ENCODE measurements at regions not wholly inside any gene's neighbourhood (a gene's known extent, or its start where the extent isn't known, plus 50 kb on each side); places are given as distances from the start of the nearest gene placed in this dataset.
"Not testable (repeated sequence)": the region's sequence is repeated elsewhere in the genome, so short reads cannot be mapped to it uniquely, and the experiment has no call there.

DNA sequence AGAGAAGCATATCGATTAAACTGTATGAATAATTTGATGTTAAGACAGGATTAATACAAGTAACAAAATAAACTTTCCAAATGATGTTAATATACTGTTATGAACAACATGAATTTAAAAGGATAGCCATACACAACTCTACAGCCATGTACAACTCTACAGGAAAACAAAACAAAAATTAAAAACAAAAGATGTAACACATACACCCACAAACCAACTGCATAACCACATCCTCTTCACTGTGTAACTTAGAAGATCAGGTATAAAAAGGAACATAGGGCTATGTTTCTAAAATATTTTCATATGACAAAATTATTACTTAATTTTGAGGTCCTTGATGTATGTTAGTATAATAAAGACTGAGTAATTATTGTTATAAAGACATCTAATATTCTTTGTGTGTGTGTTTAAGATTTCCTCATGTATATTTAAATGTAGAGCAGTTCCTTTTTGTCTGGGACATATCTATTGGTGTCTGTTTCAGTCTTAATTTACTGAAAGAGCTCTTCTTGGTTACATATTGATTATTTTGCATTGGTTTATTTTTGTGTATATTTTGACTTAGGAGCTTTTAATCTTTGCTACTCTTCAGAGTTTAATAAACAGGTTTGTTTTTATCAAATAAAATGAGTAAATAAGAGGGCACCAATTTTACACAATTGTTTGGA is 966.8 kb upstream of the CTNND2 start:
- no peak for DNase-seq

DNA sequence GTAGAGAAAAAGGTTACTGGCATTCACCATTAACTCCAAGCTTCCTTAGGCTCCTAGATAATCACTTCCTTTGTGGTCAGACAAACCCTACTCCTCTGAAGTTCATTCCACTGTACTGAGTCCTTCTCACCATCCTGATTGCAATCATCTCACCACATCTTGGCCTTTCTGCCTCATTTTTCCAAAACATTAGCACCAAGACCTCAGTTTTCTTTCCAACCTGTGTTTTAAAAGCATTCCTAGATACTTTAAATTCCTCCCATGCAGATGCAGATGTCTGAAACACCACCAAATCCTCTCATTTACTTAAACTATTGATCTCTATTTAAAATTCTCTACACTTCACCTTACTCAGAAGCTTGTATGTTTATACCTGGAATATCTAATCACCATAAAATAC is 961.3 kb upstream of the CTNND2 start:
- no peak for DNase-seq

GRCh38 chr5:12861886-12862654 is 957.8 kb upstream of the CTNND2 start:
- DNase-seq, result no peak

- DNase-seq, result not testable (repeated sequence)
Measured at GRCh38 chr5:12856105-12856504, 951.9 kb upstream of the CTNND2 start.

DNA sequence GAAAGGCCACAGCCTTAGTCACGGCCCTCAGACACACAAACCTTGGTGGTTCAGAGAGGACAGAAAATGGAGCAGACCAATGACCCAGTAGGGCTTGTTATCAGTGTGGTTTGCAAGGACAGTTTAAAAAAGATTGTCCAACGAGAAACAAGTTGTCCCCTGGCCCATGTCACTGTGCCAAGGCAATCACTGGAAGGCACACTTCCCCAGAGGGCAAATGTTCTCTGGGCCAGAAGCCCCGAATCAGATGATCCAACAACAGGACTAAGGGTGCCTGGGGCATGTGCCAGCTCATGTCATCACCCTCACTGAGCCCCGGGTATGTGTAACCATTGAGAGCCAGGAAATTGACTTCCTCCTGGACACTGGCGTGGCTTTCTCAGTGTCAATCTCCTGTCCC is 950.1 kb upstream of the CTNND2 start:
- no peak for DNase-seq

- DNase-seq, result no peak
Measured at GRCh38 chr5:12851761-12852160, 947.5 kb upstream of the CTNND2 start.

GRCh38 chr5:12848709-12849108 is 944.5 kb upstream of the CTNND2 start:
- DNase-seq, result no peak

- no peak for DNase-seq
Measured at GRCh38 chr5:12845549-12846159, 941.4 kb upstream of the CTNND2 start.

- no peak for DNase-seq
Measured at GRCh38 chr5:12840972-12841371, 936.7 kb upstream of the CTNND2 start.

DNA sequence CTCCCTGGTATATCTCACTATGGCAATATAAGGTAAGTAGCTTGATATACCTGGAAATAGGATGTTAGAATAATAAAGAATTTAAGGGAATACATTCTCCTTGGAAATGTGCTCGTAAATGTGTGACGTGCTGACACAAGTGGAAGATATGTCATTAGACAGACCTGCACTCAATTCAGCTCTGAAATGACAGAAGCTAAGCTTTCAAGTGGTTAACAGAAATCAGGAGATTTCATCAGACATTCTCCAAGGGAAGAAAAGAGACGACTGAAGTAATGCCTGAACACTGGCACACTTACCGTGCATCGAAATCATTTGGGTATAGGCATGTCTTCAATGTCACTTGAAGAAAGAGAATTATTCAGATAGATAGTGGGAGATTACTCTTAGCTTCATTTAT is 933.3 kb upstream of the CTNND2 start:
- no peak for DNase-seq

DNA sequence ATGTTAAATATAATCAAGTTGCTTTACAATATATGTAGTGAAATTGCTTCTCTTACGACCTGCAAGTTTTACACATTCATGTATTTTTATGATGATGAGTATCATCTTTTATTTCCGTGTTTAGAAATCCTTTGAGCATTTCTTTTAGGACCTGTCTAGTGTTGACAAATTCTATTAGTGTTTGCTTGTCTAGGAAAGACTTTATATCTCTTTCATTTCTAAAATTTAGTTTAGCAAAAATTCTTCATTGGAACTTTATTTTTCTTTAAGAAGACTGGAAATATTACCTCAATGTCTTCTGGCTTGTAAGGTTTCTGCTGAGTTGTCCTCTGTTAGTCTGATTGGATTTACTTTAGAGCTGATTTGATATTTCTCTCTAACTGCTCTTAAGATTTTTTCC is 920.9 kb upstream of the CTNND2 start:
- no peak for DNase-seq

DNA sequence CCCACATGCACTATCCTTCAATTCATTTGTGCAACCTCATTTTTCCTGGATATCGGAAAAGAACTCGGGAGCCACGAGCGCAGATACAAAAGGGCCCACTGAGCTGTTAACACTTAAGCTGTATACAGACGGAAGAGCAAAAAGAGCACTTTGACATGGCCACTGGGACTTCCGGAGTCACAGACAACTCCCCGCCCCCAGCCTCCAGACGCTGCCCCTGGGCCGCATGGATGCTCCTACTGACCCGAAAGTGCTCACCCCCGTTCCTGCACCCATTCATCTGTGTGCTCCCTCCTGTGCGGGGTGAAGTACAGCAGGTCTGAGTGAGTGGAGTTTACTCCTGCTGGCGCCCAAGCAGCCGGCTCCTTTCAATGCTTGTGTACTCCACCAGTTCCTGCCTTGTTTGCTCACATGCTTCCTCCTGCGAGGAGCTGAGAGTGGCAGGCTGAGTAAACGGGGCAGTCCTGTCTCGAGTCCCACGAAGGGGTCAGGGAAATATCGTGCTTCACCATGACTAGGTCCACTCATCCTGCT is 901.0 kb upstream of the CTNND2 start:
- no peak for DNase-seq

GRCh38 chr5:12799165-12799564 is 894.9 kb upstream of the CTNND2 start:
- DNase-seq, result no peak

- no peak for DNase-seq
Measured at GRCh38 chr5:12795333-12795663, 891.1 kb upstream of the CTNND2 start.

- no peak for DNase-seq
Measured at GRCh38 chr5:12794476-12795332, 890.5 kb upstream of the CTNND2 start.

DNA sequence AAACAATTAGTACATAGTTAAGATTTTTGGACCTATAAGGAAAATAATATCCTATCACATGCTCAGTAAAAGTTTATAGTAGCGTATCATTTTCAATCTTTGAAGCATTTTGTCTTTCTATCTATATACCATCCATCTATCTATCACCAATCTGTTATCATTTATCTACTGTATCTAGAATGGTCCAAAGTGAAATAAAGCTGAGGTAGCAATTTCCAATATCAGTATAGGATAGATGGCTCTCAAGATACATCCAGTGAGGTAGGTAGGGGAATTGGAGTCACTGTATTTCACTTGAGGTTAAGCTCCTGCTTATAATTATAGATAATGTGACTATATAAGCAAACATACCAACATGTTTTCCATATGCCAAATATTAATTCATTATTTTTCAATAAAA is 889.1 kb upstream of the CTNND2 start:
- no peak for DNase-seq

- no peak for DNase-seq
Measured at GRCh38 chr5:12780536-12780935, 876.3 kb upstream of the CTNND2 start.

- no peak for DNase-seq
Measured at GRCh38 chr5:12777342-12777741, 873.1 kb upstream of the CTNND2 start.

DNA sequence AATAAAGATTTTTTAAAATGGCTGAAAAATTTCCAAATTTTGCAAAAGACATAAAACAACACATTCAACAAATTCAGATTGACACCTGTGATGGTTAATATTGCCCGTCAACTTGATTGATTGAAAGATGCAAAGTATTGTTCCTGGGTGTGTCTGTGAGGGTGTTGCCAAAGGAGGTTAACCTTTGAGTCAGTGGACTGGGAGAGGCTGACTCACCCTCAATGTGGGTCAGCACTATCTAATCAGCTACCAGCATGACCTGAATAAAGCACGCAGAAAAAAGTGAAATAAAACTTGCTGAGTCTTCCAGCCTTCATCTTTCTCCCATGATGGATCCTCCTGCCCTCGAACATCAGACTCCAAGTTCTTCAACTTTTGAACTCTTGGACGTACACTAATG is 868.0 kb upstream of the CTNND2 start:
- no peak for DNase-seq

DNA sequence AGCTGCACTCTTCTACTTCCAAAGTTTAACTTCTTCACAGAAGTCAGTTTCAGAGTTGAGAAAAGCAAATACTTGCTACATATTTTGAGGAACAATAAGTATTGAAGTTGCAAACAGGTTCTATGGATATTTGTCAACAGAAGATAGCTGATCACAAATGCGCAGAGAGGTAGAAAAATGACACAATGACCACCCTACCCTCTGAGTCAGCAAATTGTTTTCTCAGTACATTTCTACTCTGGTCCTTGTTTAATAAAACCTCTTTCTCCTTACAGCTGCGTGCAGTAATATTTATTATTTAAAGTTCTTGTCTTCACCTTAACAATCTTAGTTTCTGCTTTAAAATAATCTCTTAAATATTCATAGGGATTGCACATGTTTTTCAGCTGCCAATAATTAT is 855.1 kb upstream of the CTNND2 start:
- DNase-seq, result no peak

DNA sequence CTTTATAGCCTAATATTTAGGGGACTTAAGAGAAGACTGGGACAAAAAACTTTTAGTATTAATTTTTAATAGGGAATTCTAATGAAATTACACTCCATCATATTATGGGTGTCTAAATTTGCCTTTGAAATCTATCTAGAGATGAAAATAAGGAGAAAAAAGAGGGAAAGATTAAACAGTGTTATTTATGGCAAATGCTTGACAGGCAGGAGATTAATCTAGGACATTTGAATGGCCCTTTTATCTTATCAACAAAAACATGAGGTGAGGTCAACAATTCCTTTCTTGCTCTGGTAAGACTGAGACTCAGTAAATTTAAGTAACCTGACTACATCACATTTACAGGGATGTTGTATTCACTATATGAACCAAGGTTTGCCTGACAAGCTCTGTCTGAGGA is 852.8 kb upstream of the CTNND2 start:
- DNase-seq, result no peak

DNA sequence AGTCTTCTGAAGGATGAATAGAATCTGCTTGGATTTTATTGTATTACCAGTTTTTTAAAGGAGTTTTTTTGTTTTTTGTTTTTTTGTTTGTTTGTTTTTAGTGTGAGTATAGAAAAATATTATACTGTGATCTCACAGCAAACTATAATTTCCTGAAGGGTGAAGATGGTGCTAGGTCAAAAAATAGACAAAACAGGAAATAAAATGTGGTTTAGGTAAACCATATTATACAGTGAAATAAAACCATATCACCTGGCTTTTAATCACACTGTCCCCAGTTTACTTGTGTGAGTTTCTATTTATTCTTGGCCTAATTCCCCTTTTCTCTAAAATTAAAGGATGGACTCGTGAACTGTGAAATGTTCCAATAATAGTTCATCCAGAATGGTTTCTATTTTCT is 841.3 kb upstream of the CTNND2 start:
- no peak for DNase-seq

DNA sequence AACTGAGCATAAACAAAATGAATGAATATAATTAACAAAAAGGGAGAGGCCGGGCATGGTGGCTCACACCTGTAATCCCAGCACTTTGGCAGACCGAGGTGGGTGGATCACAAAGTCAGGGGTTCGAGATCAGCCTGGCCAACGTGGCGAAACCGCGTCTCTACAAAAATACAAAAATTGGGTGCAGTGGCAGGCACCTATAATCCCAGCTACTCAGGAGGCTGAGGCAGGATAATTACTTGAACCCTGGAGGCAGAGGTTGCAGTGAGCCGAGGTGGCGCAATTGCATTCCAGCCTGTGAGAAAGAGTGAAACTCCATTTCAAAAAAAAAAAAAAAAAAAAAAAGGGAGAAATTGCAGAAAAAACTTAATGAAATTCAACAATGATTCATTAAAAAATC is 839.3 kb upstream of the CTNND2 start:
- DNase-seq, result no peak
